C4-2B (cell line): ENCODE measurements at regions not wholly inside any gene's neighbourhood (a gene's known extent, or its start where the extent isn't known, plus 50 kb on each side); places are given as distances from the start of the nearest gene placed in this dataset.

Experiments
- CTCF ChIP-seq: fragments of 450-650 bp; conservative IDR thresholded peaks from 2 replicates; pipeline ENCODE4 v1.5.1; 2017; ENCODE audit warnings: mild to moderate bottlenecking
- ZFX ChIP-seq: fragments of 450-650 bp; IDR thresholded peaks from 2 replicates; pipeline ENCODE4 v1.6.1; 2017

- TF ChIP-seq CTCF (no peak), ZFX (no peak)
These were observed 110.0 kb upstream of the ZEB2 start for GRCh38 chr2:144629935-144630334.
